Left cardiac atrium (tissue), 2 donors: ENCODE measurements at regions not wholly inside any gene's neighbourhood (a gene's known extent, or its start where the extent isn't known, plus 50 kb on each side); places are given as distances from the start of the nearest gene placed in this dataset.

ENCODE experiments used
- microRNA-seq, 2 donors: library from miRNA; unstranded; fragments of <30 nt; microRNA quantifications; one replicate each; pipeline ENCODE4 v1.2.0, GENCODE V29; 2020
- donor health status: DM: no; HTN: yes; CAD: no; lungs with severe emphysema.
- donor health status: DM: yes; HTN: yes; CAD: no.

Small RNA genes in the stretch of these regions (microRNA-seq; reads per million reads assigned to microRNA genes)
- 0 reads per million in 2 donors for gene MIR1233-2
